Small intestine (tissue), 7 donors: ENCODE measurements at regions not wholly inside any gene's neighbourhood (a gene's known extent, or its start where the extent isn't known, plus 50 kb on each side); places are given as distances from the start of the nearest gene placed in this dataset.

Source experiments
- DNase-seq, 2 donors: peaks; one replicate each; pipeline versions ENCODE4 v3.0.0 to v3.0.0-alpha.2; 2013
- FAIRE-seq: peaks from 2 replicates; lab custom pipeline; 2012; peaks lifted over from hg19 to GRCh38; lab: Jason Lieb, UNC
- H3K27ac ChIP-seq, 3 donors: one replicate each; pipeline ENCODE4 v1.5.1; 2013; ENCODE audit warnings: low read length in 2 of 3, mild to moderate bottlenecking in 2 of 3, control low read depth in 1 of 3, inconsistent platforms in 1 of 3, low read depth in 1 of 3, moderate library complexity in 1 of 3
- H3K27me3 ChIP-seq, 3 donors: one replicate each; pipeline ENCODE4 v1.6.1; 2013; ENCODE audit warnings: low read length in 3 of 3, inconsistent platforms in 1 of 3; ENCODE audit not compliant: control insufficient read depth in 3 of 3, insufficient read depth in 3 of 3
- H3K36me3 ChIP-seq, 3 donors: one replicate each; pipeline ENCODE4 v1.6.1; 2013; ENCODE audit warnings: low read length in 3 of 3, inconsistent platforms in 1 of 3, low read depth in 1 of 3, mild to moderate bottlenecking in 1 of 3, moderate library complexity in 1 of 3; ENCODE audit not compliant: control insufficient read depth in 3 of 3, insufficient read depth in 2 of 3
- H3K4me1 ChIP-seq, 3 donors: one replicate each; pipeline ENCODE4 v1.6.1; 2013; ENCODE audit warnings: low read length in 2 of 3, inconsistent platforms in 1 of 3, low read depth in 1 of 3, mild to moderate bottlenecking in 1 of 3, moderate library complexity in 1 of 3; ENCODE audit not compliant: control insufficient read depth in 3 of 3, insufficient read depth in 2 of 3
- H3K4me3 ChIP-seq, 3 donors: one replicate each; pipeline ENCODE4 v1.5.1; 2013; ENCODE audit warnings: low read length in 3 of 3, control low read depth in 1 of 3, inconsistent platforms in 1 of 3, low read depth in 1 of 3, mild to moderate bottlenecking in 1 of 3, moderate library complexity in 1 of 3
- H3K9me3 ChIP-seq, 2 donors: one replicate each; pipeline ENCODE4 v1.6.1; 2013; ENCODE audit warnings: low read depth in 1 of 2, low read length in 1 of 2; ENCODE audit not compliant: control insufficient read depth in 2 of 2, insufficient read depth in 1 of 2
- WGBS, 3 donors: extraction: QIAGEN DNeasy Blood & Tissue Kit; methylation state at CpG; one replicate each; pipeline ENCODE4 v1.1.7; 2013; 5-methylcytosine and 5-hydroxymethylcytosine counted together
- donor health status: healthy with polysubstance abuse.
- donor health status: control.
- donor health status: control.
- donor health status: Bipolar disorder and iron deficiency.
- donor health status: healthy.

GRCh38 chr4:153081693-153082092, 122.5 kb upstream of the TRIM2 start:
- Histone ChIP-seq H3K9me3 (no peaks in the 10 kb centered on the region), H3K36me3 (no peaks in the 10 kb centered on the region), H3K27ac (no peak overlapping the region), H3K4me3 (no peak overlapping the region), H3K4me1 (peaks cover 0 to 8% (median 2%) of the 10 kb centered on the region in 3 donors), H3K27me3 (no peaks in the 10 kb centered on the region)
- no peak for FAIRE-seq
- 84 to 88% (median 85%) methylated on average over 4 of the region's 4 CpGs for WGBS, 3 donors
- DNase-seq = no peak

GRCh38 chr4:153082322-153083301, 121.6 kb upstream of the TRIM2 start:
- DNase-seq (no peak), FAIRE-seq (no peak)
- 77 to 88% (median 78%) methylated on average over 15 of the region's 15 CpGs for WGBS, 3 donors
- Histone ChIP-seq H3K27ac (peak overlapping the region in 1 of 3 donors; percentile 11), H3K27me3 (no peaks in the 10 kb centered on the region), H3K36me3 (no peaks in the 10 kb centered on the region), H3K9me3 (no peaks in the 10 kb centered on the region), H3K4me3 (no peak overlapping the region), H3K4me1 (peaks cover 0 to 8% (median 2%) of the 10 kb centered on the region in 3 donors)

GRCh38 chr4:153083447-153083947, 120.7 kb upstream of the TRIM2 start:
- Histone ChIP-seq H3K27me3 (no peaks in the 10 kb centered on the region), H3K4me3 (no peak overlapping the region), H3K36me3 (no peaks in the 10 kb centered on the region), H3K27ac (peak overlapping the region in 1 of 3 donors; percentile 11), H3K4me1 (peaks cover 0 to 8% (median 2%) of the 10 kb centered on the region in 3 donors), H3K9me3 (no peaks in the 10 kb centered on the region)
- FAIRE-seq (no peak), DNase-seq (peak; percentile 87 to 88)
- WGBS, 3 donors = 14 to 21% (median 20%) methylated on average over 7 of the region's 7 CpGs

GRCh38 chr4:153084224-153084979, 119.8 kb upstream of the TRIM2 start:
- FAIRE-seq (no peak), DNase-seq (no peak)
- 80 to 87% (median 86%) methylated on average over 15 of the region's 15 CpGs for WGBS, 3 donors

GRCh38 chr4:153084980-153085630, 119.1 kb upstream of the TRIM2 start:
- peaks cover 0 to 8% (median 0%) of the 10 kb centered on the region in 3 donors for H3K4me1 ChIP-seq
- H3K36me3 ChIP-seq = no peaks in the 10 kb centered on the region
- DNase-seq (peak; percentile 70 to 86), FAIRE-seq (no peak)
- no peaks in the 10 kb centered on the region for H3K9me3 ChIP-seq
- H3K27me3 ChIP-seq = no peaks in the 10 kb centered on the region
- H3K27ac ChIP-seq = no peak overlapping the region
- H3K4me3 ChIP-seq = no peak overlapping the region
- WGBS, 3 donors = 4 to 9% (median 6%) methylated on average over 11 of the region's 11 CpGs

More at GRCh38 chr4:153084224-153084979, 119.8 kb upstream of the TRIM2 start:
- no peak overlapping the region for H3K27ac ChIP-seq
- no peaks in the 10 kb centered on the region for H3K36me3 ChIP-seq
- H3K4me1 ChIP-seq = peaks cover 0 to 8% (median 2%) of the 10 kb centered on the region in 3 donors
- H3K27me3 ChIP-seq = no peaks in the 10 kb centered on the region
- no peak overlapping the region for H3K4me3 ChIP-seq
- H3K9me3 ChIP-seq = no peaks in the 10 kb centered on the region

- no peaks in the 10 kb centered on the region for H3K27me3 ChIP-seq
- H3K9me3 ChIP-seq = no peaks in the 10 kb centered on the region
- DNase-seq (no peak), FAIRE-seq (no peak)
- H3K4me1 ChIP-seq = peaks cover 0 to 8% (median 0%) of the 10 kb centered on the region in 3 donors
- 90 to 95% (median 94%) methylated on average over 7 of the region's 7 CpGs for WGBS, 3 donors
- H3K36me3 ChIP-seq = no peaks in the 10 kb centered on the region
- H3K27ac ChIP-seq = no peak overlapping the region
- H3K4me3 ChIP-seq = no peak overlapping the region
Measured at GRCh38 chr4:153087671-153088194, 116.5 kb upstream of the TRIM2 start.

GRCh38 chr4:153089742-153090141, 114.5 kb upstream of the TRIM2 start:
- Histone ChIP-seq H3K9me3 (no peaks in the 10 kb centered on the region), H3K27me3 (no peaks in the 10 kb centered on the region), H3K36me3 (no peaks in the 10 kb centered on the region), H3K4me3 (no peak overlapping the region), H3K27ac (no peak overlapping the region), H3K4me1 (no peaks in the 10 kb centered on the region)
- no peak for FAIRE-seq
- WGBS, 3 donors = 87 to 96% (median 93%) methylated on average over 7 of the region's 7 CpGs
- no peak for DNase-seq
